Effector memory CD8-positive, alpha-beta T cell (primary cell): ENCODE measurements at regions not wholly inside any gene's neighbourhood (a gene's known extent, or its start where the extent isn't known, plus 50 kb on each side); places are given as distances from the start of the nearest gene placed in this dataset.

Experiments used
- ATAC-seq: fragments of 150-1000 bp; cut with Tn5 transposase; replicated peaks from 2 replicates; pipeline ENCODE4 v1.10.0; 2021; ENCODE audit warnings: mild to moderate bottlenecking, moderate library complexity
- DNase-seq, 3 experiments: peaks; one replicate each; pipeline ENCODE4 v3.0.0; 2021
- H3K27ac Mint-ChIP-seq, 2 donors: one replicate each; pipeline ENCODE4 v1.8.0; 2022; ENCODE audit warnings: mild to moderate bottlenecking in 2 of 2, mixed read lengths in 2 of 2, moderate library complexity in 2 of 2
- H3K27me3 Mint-ChIP-seq, 2 donors: one replicate each; pipeline ENCODE4 v1.8.0; 2022; ENCODE audit warnings: mixed read lengths in 2 of 2
- H3K36me3 Mint-ChIP-seq: one replicate; pipeline ENCODE4 v1.8.0; 2022; ENCODE audit warnings: mild to moderate bottlenecking, moderate library complexity, mixed read lengths; ENCODE audit not compliant: insufficient read depth
- H3K4me1 Mint-ChIP-seq, 2 donors: one replicate each; pipeline ENCODE4 v1.8.0; 2022; ENCODE audit warnings: low read depth in 2 of 2, mixed read lengths in 2 of 2
- H3K4me3 Mint-ChIP-seq, 2 donors: one replicate each; pipeline ENCODE4 v1.8.0; 2022; ENCODE audit warnings: mild to moderate bottlenecking in 2 of 2, mixed read lengths in 2 of 2, moderate library complexity in 2 of 2
- H3K9me3 Mint-ChIP-seq, 2 donors: one replicate each; pipeline ENCODE4 v1.8.0; 2022; ENCODE audit warnings: mixed read lengths in 2 of 2

- no peak for DNase-seq
- no peak for ATAC-seq
- Mint-ChIP-seq H3K27me3 (no peaks in the 10 kb centered on the region), H3K9me3 (peaks cover 0 to 10% of the 10 kb centered on the region in 2 donors), H3K36me3 (no peaks in the 10 kb centered on the region), H3K4me1 (no peaks in the 10 kb centered on the region), H3K4me3 (no peak overlapping the region), H3K27ac (no peak overlapping the region)
Observed at GRCh38 chr10:105352827-105353226, 711.7 kb downstream of the SORCS3 start.

- DNase-seq (no peak), ATAC-seq (no peak)
- H3K27me3 Mint-ChIP-seq: no peaks in the 10 kb centered on the region
- H3K36me3 Mint-ChIP-seq: no peaks in the 10 kb centered on the region
- no peak overlapping the region for H3K4me3 Mint-ChIP-seq
- H3K27ac Mint-ChIP-seq: no peak overlapping the region
- H3K4me1 Mint-ChIP-seq: no peaks in the 10 kb centered on the region
- peaks cover 2 to 10% of the 10 kb centered on the region in 2 donors for H3K9me3 Mint-ChIP-seq
Observed at GRCh38 chr10:105352281-105352680, 711.2 kb downstream of the SORCS3 start.

GRCh38 chr10:105351187-105351586 lies 710.1 kb downstream of the SORCS3 start:
- no peaks in the 10 kb centered on the region for H3K27me3 Mint-ChIP-seq
- H3K4me1 Mint-ChIP-seq: no peaks in the 10 kb centered on the region
- no peak for ATAC-seq
- H3K4me3 Mint-ChIP-seq: no peak overlapping the region
- H3K27ac Mint-ChIP-seq: no peak overlapping the region
- DNase-seq: no peak
- H3K9me3 Mint-ChIP-seq: peaks cover 2 to 10% of the 10 kb centered on the region in 2 donors
- H3K36me3 Mint-ChIP-seq: no peaks in the 10 kb centered on the region

- H3K27me3 Mint-ChIP-seq: no peaks in the 10 kb centered on the region
- ATAC-seq: no peak
- no peak overlapping the region for H3K27ac Mint-ChIP-seq
- H3K4me3 Mint-ChIP-seq: no peak overlapping the region
- DNase-seq: no peak
- H3K36me3 Mint-ChIP-seq: no peaks in the 10 kb centered on the region
- H3K4me1 Mint-ChIP-seq: no peaks in the 10 kb centered on the region
- H3K9me3 Mint-ChIP-seq: peaks cover 1 to 4% of the 10 kb centered on the region in 2 donors
Observed at GRCh38 chr10:105347487-105347886, 706.4 kb downstream of the SORCS3 start.

GRCh38 chr10:105342606-105343005 lies 701.5 kb downstream of the SORCS3 start:
- Mint-ChIP-seq H3K36me3 (no peaks in the 10 kb centered on the region), H3K27ac (no peak overlapping the region), H3K9me3 (peaks cover 0 to 7% of the 10 kb centered on the region in 2 donors), H3K27me3 (no peaks in the 10 kb centered on the region), H3K4me3 (no peak overlapping the region), H3K4me1 (no peaks in the 10 kb centered on the region)
- no peak for ATAC-seq
- no peak for DNase-seq

- peaks cover 0 to 12% of the 10 kb centered on the region in 2 donors for H3K9me3 Mint-ChIP-seq
- no peaks in the 10 kb centered on the region for H3K27me3 Mint-ChIP-seq
- no peak overlapping the region for H3K27ac Mint-ChIP-seq
- H3K36me3 Mint-ChIP-seq: no peaks in the 10 kb centered on the region
- H3K4me1 Mint-ChIP-seq: no peaks in the 10 kb centered on the region
- H3K4me3 Mint-ChIP-seq: no peak overlapping the region
- ATAC-seq (no peak), DNase-seq (no peak)
Observed at GRCh38 chr10:105339669-105340068, 698.6 kb downstream of the SORCS3 start.

GRCh38 chr10:105328503-105329133 lies 687.5 kb downstream of the SORCS3 start:
- Mint-ChIP-seq H3K36me3 (no peaks in the 10 kb centered on the region), H3K4me1 (no peaks in the 10 kb centered on the region), H3K27me3 (no peaks in the 10 kb centered on the region), H3K4me3 (no peak overlapping the region), H3K27ac (no peak overlapping the region), H3K9me3 (peaks cover 7 to 12% of the 10 kb centered on the region in 2 donors)
- DNase-seq (no peak), ATAC-seq (no peak)
